Lung (tissue), 11 donors: ENCODE measurements at regions not wholly inside any gene's neighbourhood (a gene's known extent, or its start where the extent isn't known, plus 50 kb on each side); places are given as distances from the start of the nearest gene placed in this dataset.
A peak's percentile ranks its signal among the peaks of the same experiment; 100 is the strongest.
"Not testable (repeated sequence)": the region's sequence is repeated elsewhere in the genome, so short reads cannot be mapped to it uniquely, and the experiment has no call there.

Experiments
- ATAC-seq: fragments of 200-7000 bp; cut with Tn5 transposase; one replicate; pipeline ENCODE4 v1.9.1; 2020; ENCODE audit warnings: moderate number of reproducible peaks; ENCODE audit not compliant: insufficient read depth, low FRiP score
- DNase-seq, 3 donors: peaks; one replicate each; pipeline ENCODE4 v3.0.0-alpha.2; 2013 to 2017
- H3K27ac ChIP-seq, 2 donors: one replicate each; pipeline ENCODE4 v1.5.1; 2013; ENCODE audit warnings: mild to moderate bottlenecking in 2 of 2, moderate library complexity in 2 of 2, control low read depth in 1 of 2, inconsistent platforms in 1 of 2, low read depth in 1 of 2, low read length in 1 of 2
- H3K27me3 ChIP-seq, 3 donors: one replicate each; pipeline ENCODE4 v1.5.1; 2013; ENCODE audit warnings: low read length in 2 of 3; ENCODE audit not compliant: control insufficient read depth in 3 of 3, insufficient read depth in 3 of 3
- H3K36me3 ChIP-seq, 4 donors: one replicate each; pipeline ENCODE4 v1.5.1; 2013; ENCODE audit warnings: low read length in 4 of 4, mild to moderate bottlenecking in 1 of 4, moderate library complexity in 1 of 4; ENCODE audit not compliant: control insufficient read depth in 4 of 4, insufficient read depth in 4 of 4
- H3K4me1 ChIP-seq, 5 donors: one replicate each; pipeline ENCODE4 v1.5.1; 2013; ENCODE audit warnings: low read length in 5 of 5, mild to moderate bottlenecking in 2 of 5, moderate library complexity in 1 of 5; ENCODE audit not compliant: control insufficient read depth in 5 of 5, insufficient read depth in 5 of 5
- H3K4me3 ChIP-seq: one replicate; pipeline ENCODE4 v1.5.1; 2013; ENCODE audit warnings: mild to moderate bottlenecking, control low read depth, moderate library complexity
- H3K9ac ChIP-seq, 2 donors: one replicate each; pipeline ENCODE4 v1.5.1; 2013; ENCODE audit warnings: low read length in 2 of 2, control low read depth in 1 of 2; ENCODE audit not compliant: insufficient read depth in 1 of 2
- H3K9me3 ChIP-seq, 4 donors: one replicate each; pipeline ENCODE4 v1.5.1; 2013; ENCODE audit warnings: low read length in 3 of 4, mild to moderate bottlenecking in 1 of 4, moderate library complexity in 1 of 4; ENCODE audit not compliant: control insufficient read depth in 4 of 4, insufficient read depth in 3 of 4
- WGBS, 2 donors: extraction: QIAGEN DNeasy Blood & Tissue Kit; methylation state at CpG; one replicate each; pipeline ENCODE4 v1.1.7; 2013; 5-methylcytosine and 5-hydroxymethylcytosine counted together
- TF ChIP-seq, protein P1 (sequence below): IDR thresholded peaks from 2 replicates; pipeline ENCODE4 v1.5.1; 2012; ENCODE audit warnings: mild to moderate bottlenecking; ENCODE audit errors: control extremely low read depth, extremely low read depth
- donor health status: control.
- donor health status: control.
- donor health status: Bipolar disorder and iron deficiency.
- donor health status: healthy.
- donor health status: DM: yes; HTN: yes; CAD: no.

DNA sequence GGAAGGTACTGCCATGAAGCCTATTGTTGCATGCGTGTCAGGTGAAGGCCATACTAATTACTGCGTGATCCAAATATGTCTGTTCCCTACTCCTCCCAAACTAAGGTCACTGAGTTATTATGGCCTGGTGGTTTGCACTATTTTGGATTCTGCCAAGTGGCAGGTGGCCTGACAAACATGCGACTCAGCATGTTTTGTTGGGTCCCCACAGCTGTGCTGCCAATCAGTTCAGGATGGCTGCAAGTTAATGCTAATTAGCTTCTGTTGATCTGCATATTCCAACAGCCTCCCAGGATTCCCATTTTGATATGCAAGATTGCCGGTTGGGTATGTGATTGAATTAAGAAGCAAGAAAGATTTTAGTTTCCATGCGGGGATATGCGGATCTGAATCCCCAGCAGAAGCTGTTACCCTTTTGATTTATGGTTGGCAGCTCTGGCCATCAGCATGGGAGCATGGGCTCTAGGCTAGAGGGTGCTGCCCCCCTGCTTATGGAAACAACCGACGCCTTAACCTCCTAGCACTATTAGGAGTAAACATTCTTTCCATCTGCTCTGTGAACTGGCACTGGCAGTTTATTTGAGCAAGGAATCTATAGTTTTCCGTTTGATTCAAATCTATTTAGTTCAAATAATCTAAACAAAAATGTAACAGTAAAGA is 429.8 kb upstream of the C1orf87 start:
- ATAC-seq (no peak), DNase-seq (peak; percentile 14 to 18 (median 17))
- H3K27me3 ChIP-seq = no peaks in the 10 kb centered on the region
- peaks cover 0 to 3% (median 0%) of the 10 kb centered on the region in 5 donors for H3K4me1 ChIP-seq
- TF ChIP-seq, protein P1, sequence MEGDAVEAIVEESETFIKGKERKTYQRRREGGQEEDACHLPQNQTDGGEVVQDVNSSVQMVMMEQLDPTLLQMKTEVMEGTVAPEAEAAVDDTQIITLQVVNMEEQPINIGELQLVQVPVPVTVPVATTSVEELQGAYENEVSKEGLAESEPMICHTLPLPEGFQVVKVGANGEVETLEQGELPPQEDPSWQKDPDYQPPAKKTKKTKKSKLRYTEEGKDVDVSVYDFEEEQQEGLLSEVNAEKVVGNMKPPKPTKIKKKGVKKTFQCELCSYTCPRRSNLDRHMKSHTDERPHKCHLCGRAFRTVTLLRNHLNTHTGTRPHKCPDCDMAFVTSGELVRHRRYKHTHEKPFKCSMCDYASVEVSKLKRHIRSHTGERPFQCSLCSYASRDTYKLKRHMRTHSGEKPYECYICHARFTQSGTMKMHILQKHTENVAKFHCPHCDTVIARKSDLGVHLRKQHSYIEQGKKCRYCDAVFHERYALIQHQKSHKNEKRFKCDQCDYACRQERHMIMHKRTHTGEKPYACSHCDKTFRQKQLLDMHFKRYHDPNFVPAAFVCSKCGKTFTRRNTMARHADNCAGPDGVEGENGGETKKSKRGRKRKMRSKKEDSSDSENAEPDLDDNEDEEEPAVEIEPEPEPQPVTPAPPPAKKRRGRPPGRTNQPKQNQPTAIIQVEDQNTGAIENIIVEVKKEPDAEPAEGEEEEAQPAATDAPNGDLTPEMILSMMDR = no peak
- H3K4me3 ChIP-seq = no peak overlapping the region
- WGBS, 2 donors = 78 to 84% methylated on average over 9 of the region's 9 CpGs
- H3K27ac ChIP-seq = no peak overlapping the region
- H3K9me3 ChIP-seq = peaks cover 0 to 8% (median 0%) of the 10 kb centered on the region in 4 donors
- no peaks in the 10 kb centered on the region for H3K36me3 ChIP-seq
- H3K9ac ChIP-seq = no peak overlapping the region

DNA sequence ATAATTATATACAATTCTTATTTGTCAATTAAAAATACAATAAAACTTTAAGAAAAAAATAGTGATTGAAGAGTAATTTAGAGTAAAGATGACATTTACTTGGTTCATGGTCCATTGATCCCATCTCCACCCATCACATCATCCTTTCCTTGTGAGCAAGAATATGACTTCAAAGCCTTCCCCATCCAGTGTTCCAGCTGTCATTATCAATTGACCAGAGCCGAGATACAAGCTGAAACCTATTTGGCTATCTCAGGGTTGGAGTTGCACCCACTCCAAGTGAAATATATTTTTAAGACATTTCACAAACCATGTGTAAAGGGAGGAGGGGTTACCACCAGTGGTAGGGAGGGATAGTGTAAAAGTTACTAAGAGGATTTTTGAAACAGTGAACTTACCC is 428.9 kb upstream of the C1orf87 start:
- 88 to 93% methylated on average over 1 of the region's 1 CpG for WGBS, 2 donors
- Histone ChIP-seq H3K27me3 (no peaks in the 10 kb centered on the region), H3K36me3 (no peaks in the 10 kb centered on the region), H3K9ac (no peak overlapping the region), H3K9me3 (peaks cover 0 to 9% (median 0%) of the 10 kb centered on the region in 4 donors), H3K4me3 (no peak overlapping the region), H3K27ac (no peak overlapping the region), H3K4me1 (peaks cover 0 to 3% (median 0%) of the 10 kb centered on the region in 5 donors)
- TF ChIP-seq, protein P1 = no peak
- no peak for ATAC-seq
- DNase-seq = no peak

DNA sequence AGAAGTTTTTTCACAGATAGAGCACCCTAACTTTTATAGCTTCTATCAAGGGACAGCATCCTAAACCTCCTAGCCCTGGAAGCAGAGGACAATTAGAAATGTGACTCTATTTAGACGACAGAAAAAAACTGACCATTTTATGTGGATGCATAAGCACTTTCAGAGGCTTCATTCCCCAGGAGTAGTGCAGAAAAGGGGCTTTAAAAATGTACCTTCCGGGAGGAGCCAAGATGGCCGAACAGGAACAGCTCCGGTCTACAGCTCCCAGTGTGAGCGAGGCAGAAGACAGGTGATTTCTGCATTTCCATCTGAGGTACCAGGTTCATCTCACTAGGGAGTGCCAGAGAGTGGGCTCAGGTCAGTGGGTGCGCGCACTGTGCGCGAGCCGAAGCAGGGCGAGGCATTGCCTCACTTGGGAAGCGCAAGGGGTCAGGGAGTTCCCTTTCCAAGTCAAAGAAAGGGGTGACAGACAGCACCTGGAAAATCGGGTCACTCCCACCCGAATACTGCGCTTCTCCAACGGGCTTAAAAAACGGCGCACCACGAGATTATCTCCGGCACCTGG is 416.4 kb upstream of the C1orf87 start:
- H3K36me3 ChIP-seq, H3K27me3 ChIP-seq, H3K4me1 ChIP-seq, ATAC-seq, H3K9me3 ChIP-seq, H3K9ac ChIP-seq, H3K4me3 ChIP-seq, DNase-seq, H3K27ac ChIP-seq: not testable (repeated sequence)
- WGBS, 2 donors = 90% methylated on average over 20 of the region's 20 CpGs

DNA sequence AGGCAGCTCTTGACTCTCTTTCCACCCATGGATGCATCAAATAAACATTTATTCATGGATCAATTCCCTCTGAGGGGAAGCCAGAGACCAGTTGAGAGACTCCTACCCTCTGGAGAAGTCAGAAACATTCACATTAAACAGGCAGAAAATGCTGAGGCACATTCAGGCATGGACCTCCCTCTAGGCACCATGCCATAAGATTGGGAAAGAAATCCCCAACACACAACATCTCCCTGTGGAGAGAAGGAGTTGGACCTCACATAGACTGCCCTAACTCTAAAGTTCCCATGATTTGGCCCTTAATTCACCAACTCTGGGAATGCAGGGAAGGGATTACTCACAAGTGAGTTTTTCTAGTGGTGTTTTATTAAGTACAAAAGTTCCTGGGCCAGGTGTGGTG is 415.3 kb upstream of the C1orf87 start:
- H3K4me3 ChIP-seq = no peak overlapping the region
- ATAC-seq (no peak), DNase-seq (peak; percentile 24 to 84 (median 66))
- H3K36me3 ChIP-seq = no peaks in the 10 kb centered on the region
- TF ChIP-seq, protein P1 = no peak
- H3K9ac ChIP-seq = no peak overlapping the region
- no peaks in the 10 kb centered on the region for H3K27me3 ChIP-seq
- peaks cover 0 to 7% (median 0%) of the 10 kb centered on the region in 5 donors for H3K4me1 ChIP-seq
- H3K9me3 ChIP-seq = peaks cover 0 to 1% (median 0%) of the 10 kb centered on the region in 4 donors
- H3K27ac ChIP-seq = no peak overlapping the region
